Left ventricle myocardium inferior (tissue), 1 donor: ENCODE measurements at regions not wholly inside any gene's neighbourhood (a gene's known extent, or its start where the extent isn't known, plus 50 kb on each side); places are given as distances from the start of the nearest gene placed in this dataset.
"Not testable (repeated sequence)": the region's sequence is repeated elsewhere in the genome, so short reads cannot be mapped to it uniquely, and the experiment has no call there.

ENCODE experiments used
- DNase-seq: peaks from one replicate; pipeline ENCODE4 v3.0.0-alpha.2; 2020
- H3K27ac ChIP-seq: fragments of 200-600 bp; replicated peaks from 2 replicates; pipeline ENCODE4 v1.8.0; 2021
- H3K27me3 ChIP-seq: fragments of 200-600 bp; 2 replicates; pipeline ENCODE4 v1.8.0; 2021; ENCODE audit warnings: low read depth
- H3K36me3 ChIP-seq: fragments of 200-600 bp; 2 replicates; pipeline ENCODE4 v1.8.0; 2021
- H3K4me1 ChIP-seq: fragments of 200-600 bp; 2 replicates; pipeline ENCODE4 v1.8.0; 2021
- H3K4me3 ChIP-seq: fragments of 200-600 bp; 2 replicates; pipeline ENCODE4 v1.8.0; 2021; ENCODE audit warnings: mild to moderate bottlenecking, moderate library complexity
- H3K9me3 ChIP-seq: fragments of 200-600 bp; replicated peaks from 2 replicates; pipeline ENCODE4 v1.8.0; 2021
- intact Hi-C: fragments of 100-400 bp; cut with micrococcal nuclease; formaldehyde crosslinking; loops from one replicate; pipeline ENCODE4 v1.11.0; 2022
- TF ChIP-seq, protein P1 (sequence below): fragments of 200-600 bp; IDR thresholded peaks from 2 replicates; pipeline ENCODE4 v1.8.0; 2021; ENCODE audit warnings: antibody characterized with exemption, mild to moderate bottlenecking, borderline replicate concordance
- donor health status: DM: no; HTN: yes; CAD: no; lungs with severe emphysema.

DNA sequence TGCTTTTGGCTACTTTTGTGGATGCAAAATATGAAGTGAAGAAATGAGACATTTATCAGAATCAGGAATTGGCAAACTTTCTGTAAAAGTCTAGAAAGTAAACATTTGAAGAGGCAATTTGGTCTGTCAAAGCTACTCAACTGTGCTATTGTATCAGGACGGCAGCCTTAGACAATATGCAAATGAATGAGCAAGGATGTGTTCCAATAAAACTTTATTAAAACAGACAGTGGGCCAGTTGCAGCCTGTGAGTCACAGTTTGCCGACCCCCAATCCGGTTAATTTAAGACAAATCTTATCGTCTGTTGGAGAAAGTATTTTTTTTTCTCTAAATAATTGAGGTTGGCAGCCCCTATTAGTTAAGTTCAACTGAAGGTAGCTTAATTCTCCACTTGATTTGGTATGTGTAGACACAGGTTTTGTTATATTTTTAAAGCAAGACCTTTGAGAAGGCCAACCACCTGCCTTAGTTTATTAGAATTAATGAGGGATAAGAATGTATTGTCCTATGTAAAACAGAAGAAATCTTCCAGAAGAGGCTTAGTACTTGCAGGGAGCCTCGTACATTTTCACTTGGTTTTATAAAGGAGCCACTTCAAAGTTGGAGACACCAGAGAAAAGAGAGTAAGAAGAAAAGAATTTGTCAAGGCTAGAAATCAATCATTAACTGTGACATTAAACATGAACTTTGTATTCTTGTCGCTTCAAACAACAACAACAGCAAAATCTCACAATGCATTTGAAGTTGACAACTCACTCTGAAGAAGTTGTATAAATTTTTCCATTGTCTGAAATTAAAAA is 81.6 kb upstream of the FAT1 start:
- DNase-seq = no peak
- Histone ChIP-seq H3K9me3 (no peaks in the 10 kb centered on the region), H3K36me3 (no peaks in the 10 kb centered on the region), H3K4me1 (no peaks in the 10 kb centered on the region), H3K4me3 (no peak overlapping the region), H3K27ac (no peak overlapping the region), H3K27me3 (no peaks in the 10 kb centered on the region)
- intact Hi-C loops = no loop called here
- TF ChIP-seq, protein P1, sequence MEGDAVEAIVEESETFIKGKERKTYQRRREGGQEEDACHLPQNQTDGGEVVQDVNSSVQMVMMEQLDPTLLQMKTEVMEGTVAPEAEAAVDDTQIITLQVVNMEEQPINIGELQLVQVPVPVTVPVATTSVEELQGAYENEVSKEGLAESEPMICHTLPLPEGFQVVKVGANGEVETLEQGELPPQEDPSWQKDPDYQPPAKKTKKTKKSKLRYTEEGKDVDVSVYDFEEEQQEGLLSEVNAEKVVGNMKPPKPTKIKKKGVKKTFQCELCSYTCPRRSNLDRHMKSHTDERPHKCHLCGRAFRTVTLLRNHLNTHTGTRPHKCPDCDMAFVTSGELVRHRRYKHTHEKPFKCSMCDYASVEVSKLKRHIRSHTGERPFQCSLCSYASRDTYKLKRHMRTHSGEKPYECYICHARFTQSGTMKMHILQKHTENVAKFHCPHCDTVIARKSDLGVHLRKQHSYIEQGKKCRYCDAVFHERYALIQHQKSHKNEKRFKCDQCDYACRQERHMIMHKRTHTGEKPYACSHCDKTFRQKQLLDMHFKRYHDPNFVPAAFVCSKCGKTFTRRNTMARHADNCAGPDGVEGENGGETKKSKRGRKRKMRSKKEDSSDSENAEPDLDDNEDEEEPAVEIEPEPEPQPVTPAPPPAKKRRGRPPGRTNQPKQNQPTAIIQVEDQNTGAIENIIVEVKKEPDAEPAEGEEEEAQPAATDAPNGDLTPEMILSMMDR = no peak

DNA sequence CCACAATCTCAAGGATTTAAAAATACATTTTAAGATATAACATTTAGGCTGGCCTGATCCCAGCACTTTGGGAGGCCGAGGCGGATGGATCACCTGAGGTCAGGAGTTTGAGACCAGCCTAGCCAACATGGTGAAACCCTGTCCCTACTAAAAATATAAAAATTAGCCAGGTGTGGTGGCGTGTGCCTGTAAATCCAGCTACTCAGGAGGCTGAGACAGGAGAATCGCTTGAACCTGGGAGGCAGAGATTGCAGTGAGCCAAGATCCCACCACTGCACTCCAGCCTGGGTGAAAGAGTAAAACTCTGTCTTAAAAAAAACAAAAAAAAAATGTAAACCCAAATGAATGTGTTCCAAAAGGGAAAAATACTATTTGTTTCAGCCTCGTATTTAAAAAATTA is 82.3 kb upstream of the FAT1 start:
- H3K4me1 ChIP-seq, H3K9me3 ChIP-seq, DNase-seq, H3K27me3 ChIP-seq, H3K36me3 ChIP-seq, H3K4me3 ChIP-seq, H3K27ac ChIP-seq, intact Hi-C loops: not testable (repeated sequence)

DNA sequence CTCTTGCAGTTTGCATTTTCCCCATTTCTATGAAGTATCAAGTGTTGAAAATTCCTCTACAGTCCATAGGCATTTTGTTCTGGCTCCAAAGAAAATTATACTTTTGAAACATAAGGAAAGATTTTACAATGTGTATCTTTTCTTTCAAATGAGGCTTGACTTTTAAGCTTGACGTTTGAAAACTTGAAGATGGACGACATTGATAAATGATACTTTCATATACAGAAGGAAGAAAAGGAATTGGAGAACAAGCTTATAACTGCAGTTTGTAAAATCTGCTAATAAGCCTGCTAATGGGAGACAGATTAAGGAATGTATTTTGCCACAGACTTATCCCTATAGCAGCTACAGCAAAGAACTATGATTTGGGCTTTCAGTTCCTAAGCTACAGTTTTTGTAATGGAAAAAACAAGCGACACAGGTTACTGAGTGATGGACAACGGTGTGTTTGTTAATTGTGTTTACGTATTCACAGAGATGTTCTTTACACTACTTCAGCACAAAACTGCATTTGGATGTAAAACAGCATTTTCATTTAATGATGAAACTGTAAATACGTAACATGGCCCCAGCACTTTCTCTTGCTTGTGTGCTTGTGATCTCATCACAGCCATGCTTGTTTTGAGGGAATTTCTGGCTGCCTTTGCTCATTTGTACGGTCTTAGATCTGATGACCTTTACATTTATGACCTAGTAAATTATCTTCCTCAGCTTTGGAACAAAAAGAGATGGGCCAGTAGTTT is 83.2 kb upstream of the FAT1 start:
- TF ChIP-seq, protein P1 = no peak
- no peaks in the 10 kb centered on the region for H3K9me3 ChIP-seq
- intact Hi-C loops = no loop called here
- H3K36me3 ChIP-seq = no peaks in the 10 kb centered on the region
- no peak overlapping the region for H3K4me3 ChIP-seq
- DNase-seq = no peak
- no peaks in the 10 kb centered on the region for H3K4me1 ChIP-seq
- no peaks in the 10 kb centered on the region for H3K27me3 ChIP-seq
- no peak overlapping the region for H3K27ac ChIP-seq

- H3K27me3 ChIP-seq = no peaks in the 10 kb centered on the region
- no peaks in the 10 kb centered on the region for H3K36me3 ChIP-seq
- no peak overlapping the region for H3K27ac ChIP-seq
- H3K9me3 ChIP-seq = no peaks in the 10 kb centered on the region
- TF ChIP-seq, protein P1 = no peak
- H3K4me3 ChIP-seq = no peak overlapping the region
- no peaks in the 10 kb centered on the region for H3K4me1 ChIP-seq
- intact Hi-C loops = no loop called here
- no peak for DNase-seq
Observed at GRCh38 chr4:186807808-186808629, 84.4 kb upstream of the FAT1 start.

DNA sequence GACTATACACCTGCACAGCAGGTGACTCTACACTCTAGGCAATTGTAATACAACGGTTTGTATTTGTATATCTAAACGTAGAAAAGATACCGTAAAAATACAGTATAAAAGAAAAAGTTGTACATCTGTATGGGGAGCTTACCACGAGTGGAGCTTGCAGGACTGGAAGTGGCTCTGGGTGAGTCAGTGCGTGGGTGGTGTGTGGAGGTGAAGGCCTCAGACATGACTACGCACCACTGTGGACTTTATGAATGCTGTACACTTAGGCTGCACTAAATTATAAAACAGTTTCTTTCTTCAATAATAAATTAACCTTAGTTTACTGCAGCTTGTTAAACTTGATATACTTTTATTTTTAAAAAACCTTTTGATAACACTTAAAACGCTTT is 85.0 kb upstream of the FAT1 start:
- no peaks in the 10 kb centered on the region for H3K4me1 ChIP-seq
- TF ChIP-seq, protein P1 = no peak
- H3K9me3 ChIP-seq = no peaks in the 10 kb centered on the region
- intact Hi-C loops = no loop called here
- no peaks in the 10 kb centered on the region for H3K27me3 ChIP-seq
- no peaks in the 10 kb centered on the region for H3K36me3 ChIP-seq
- no peak overlapping the region for H3K27ac ChIP-seq
- no peak overlapping the region for H3K4me3 ChIP-seq
- no peak for DNase-seq
